ENCODE measurements at regions not wholly inside any gene's neighbourhood (a gene's known extent, or its start where the extent isn't known, plus 50 kb on each side); places are given as distances from the start of the nearest gene placed in this dataset.

GRCh38 chr4:128735714-128736113 lies 73.8 kb upstream of the JADE1 start:
- Histone ChIP-seq H3K27ac (replicated peaks) (no peak overlapping the region), H3K27me3 (ENCODE audit: insufficient read depth, poor library complexity, severe bottlenecking) (no peaks in the 10 kb centered on the region), H3K4me3 (replicated peaks; ENCODE audit: insufficient read depth, low read length) (no peak overlapping the region)
- no peak for TF ChIP-seq POLR2AphosphoS5 (IDR thresholded peaks at IDR 0.05; ENCODE audit: low read depth)
- TF ChIP-seq GABPA (IDR thresholded peaks at IDR 0.05; ENCODE audit: low read depth): no peak
- TF ChIP-seq SPI1 (IDR thresholded peaks at IDR 0.05; ENCODE audit: borderline replicate concordance, low read depth): no peak
- TF ChIP-seq CTCF (IDR thresholded peaks at IDR 0.05; ENCODE audit: insufficient read depth, low read length): no peak
- no peak for TF ChIP-seq REST (IDR thresholded peaks at IDR 0.05; ENCODE audit: insufficient replicate concordance, low read depth)
- no peak for DNase-seq (ENCODE audit: low read depth in 1 of 2, low spot score in 1 of 2)

GRCh38 chr4:128728190-128728589 lies 81.3 kb upstream of the JADE1 start:
- Histone ChIP-seq H3K27me3 (ENCODE audit: insufficient read depth, poor library complexity, severe bottlenecking) (no peaks in the 10 kb centered on the region), H3K4me3 (replicated peaks; ENCODE audit: insufficient read depth, low read length) (no peak overlapping the region), H3K27ac (replicated peaks) (no peak overlapping the region)
- TF ChIP-seq CTCF (IDR thresholded peaks at IDR 0.05; ENCODE audit: insufficient read depth, low read length) (no peak), REST (IDR thresholded peaks at IDR 0.05; ENCODE audit: insufficient replicate concordance, low read depth) (no peak), SPI1 (IDR thresholded peaks at IDR 0.05; ENCODE audit: borderline replicate concordance, low read depth) (no peak), GABPA (IDR thresholded peaks at IDR 0.05; ENCODE audit: low read depth) (no peak), POLR2AphosphoS5 (IDR thresholded peaks at IDR 0.05; ENCODE audit: low read depth) (no peak)
- DNase-seq (ENCODE audit: low read depth in 1 of 2, low spot score in 1 of 2): no peak

DNA sequence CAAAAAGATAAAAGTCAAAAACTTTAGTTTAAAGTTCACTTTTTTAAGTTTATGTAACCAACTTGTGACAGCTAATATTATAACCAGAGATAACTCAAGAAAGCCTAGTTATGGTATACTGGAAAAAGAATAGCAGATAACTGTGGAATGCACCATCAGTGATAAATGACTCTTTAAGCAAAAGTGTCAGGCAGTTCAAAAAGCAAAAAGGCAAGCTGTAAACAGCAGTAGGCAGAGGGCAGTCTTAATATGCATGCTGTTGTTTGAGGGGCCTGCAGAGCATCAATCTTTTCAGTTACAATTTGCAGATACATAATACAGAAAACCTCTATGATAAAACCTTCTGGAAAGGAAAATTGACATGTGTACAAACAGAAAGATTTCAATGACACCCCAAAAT lies 81.8 kb upstream of the JADE1 start:
- DNase-seq (ENCODE audit: low read depth in 1 of 2, low spot score in 1 of 2): no peak
- TF ChIP-seq CTCF (IDR thresholded peaks at IDR 0.05; ENCODE audit: insufficient read depth, low read length): no peak
- no peak for TF ChIP-seq SPI1 (IDR thresholded peaks at IDR 0.05; ENCODE audit: borderline replicate concordance, low read depth)
- TF ChIP-seq POLR2AphosphoS5 (IDR thresholded peaks at IDR 0.05; ENCODE audit: low read depth): no peak
- no peak for TF ChIP-seq GABPA (IDR thresholded peaks at IDR 0.05; ENCODE audit: low read depth)
- TF ChIP-seq REST (IDR thresholded peaks at IDR 0.05; ENCODE audit: insufficient replicate concordance, low read depth): no peak
- no peaks in the 10 kb centered on the region for H3K27me3 ChIP-seq (ENCODE audit: insufficient read depth, poor library complexity, severe bottlenecking)
- H3K27ac ChIP-seq (replicated peaks): no peak overlapping the region
- H3K4me3 ChIP-seq (replicated peaks; ENCODE audit: insufficient read depth, low read length): no peak overlapping the region
